NCI-H524 (cell line): ENCODE measurements at regions not wholly inside any gene's neighbourhood (a gene's known extent, or its start where the extent isn't known, plus 50 kb on each side); places are given as distances from the start of the nearest gene placed in this dataset.
"Not testable (repeated sequence)": the region's sequence is repeated elsewhere in the genome, so short reads cannot be mapped to it uniquely, and the experiment has no call there.

Source experiments
- DNase-seq, 2 experiments: peaks; one replicate each; lab custom pipeline; 2025; lab: John Stamatoyannopoulos, UW

GRCh38 chr9:63812822-63813221 is 1472.2 kb downstream of the FOXD4L5 start:
- DNase-seq: not testable (repeated sequence)

DNA sequence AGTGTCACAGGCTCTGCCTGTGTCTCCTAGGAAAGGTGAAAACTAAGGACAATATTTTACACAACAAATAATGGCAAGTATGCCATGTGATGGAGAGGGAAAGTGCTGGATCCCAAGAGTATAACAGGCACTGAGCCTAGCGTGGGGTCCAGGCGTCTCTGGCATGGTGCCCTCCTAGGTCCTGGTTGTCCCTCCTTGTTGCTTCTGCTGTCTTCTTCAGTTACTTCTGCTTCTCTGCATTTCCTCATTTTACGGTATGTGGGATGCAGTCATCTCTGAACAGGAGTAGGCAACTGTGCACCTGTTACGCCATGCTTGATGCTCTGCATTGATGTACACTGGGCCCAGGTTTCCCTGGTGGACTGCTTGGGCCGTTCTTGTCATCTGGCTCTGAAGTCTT is 1480.8 kb downstream of the FOXD4L5 start:
- DNase-seq: not testable (repeated sequence)

DNA sequence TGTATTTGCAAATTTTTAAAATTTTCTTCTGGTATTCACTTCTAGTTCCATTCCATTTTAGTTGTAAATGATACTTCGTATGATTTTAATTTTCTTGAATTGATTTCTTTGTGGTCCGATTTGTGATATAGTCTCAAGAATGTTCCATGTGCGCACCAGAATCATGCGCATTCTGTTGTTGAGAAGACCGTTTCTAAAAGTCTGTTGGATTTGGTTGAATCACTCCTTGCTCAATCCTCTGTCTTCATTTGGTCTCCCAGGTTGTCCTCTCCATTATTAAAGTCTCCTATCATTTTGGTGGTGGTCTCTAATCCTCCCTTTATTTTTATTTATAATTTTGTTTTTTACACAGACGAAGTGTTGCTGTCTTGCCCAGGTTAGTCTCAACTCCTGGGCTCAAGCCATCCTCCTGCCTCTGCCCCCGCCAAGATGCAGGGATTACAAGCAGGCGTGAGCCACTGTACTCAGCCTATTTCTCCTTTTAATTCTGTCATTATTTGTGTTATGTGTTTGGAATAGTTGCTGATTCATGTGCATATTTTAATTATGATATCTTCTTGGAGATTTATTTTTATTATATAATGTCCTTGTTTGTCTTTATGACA is 1490.8 kb downstream of the FOXD4L5 start:
- DNase-seq: not testable (repeated sequence)

GRCh38 chr9:63787454-63787853 is 1497.6 kb downstream of the FOXD4L5 start:
- not testable (repeated sequence) for DNase-seq

DNA sequence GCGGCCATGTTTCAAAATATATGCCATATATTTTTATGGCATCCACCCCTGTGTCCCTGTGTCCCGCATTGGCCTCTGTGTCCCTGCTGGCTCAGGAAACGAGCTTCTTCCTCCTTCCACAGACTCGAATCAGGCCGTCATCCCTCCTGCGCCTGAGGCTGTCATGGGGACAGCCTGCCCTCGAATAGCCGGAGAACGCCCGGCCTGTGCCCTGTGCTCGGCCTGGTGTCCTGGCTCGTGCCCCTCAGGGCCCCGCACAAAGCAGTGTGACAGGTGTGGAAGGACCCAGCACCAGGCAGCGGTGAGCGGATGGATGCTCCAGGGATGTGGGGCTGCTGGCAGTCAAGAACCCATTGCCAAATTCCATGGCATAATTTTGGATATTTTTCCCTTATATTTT is 1500.0 kb downstream of the FOXD4L5 start:
- DNase-seq: not testable (repeated sequence)

DNA sequence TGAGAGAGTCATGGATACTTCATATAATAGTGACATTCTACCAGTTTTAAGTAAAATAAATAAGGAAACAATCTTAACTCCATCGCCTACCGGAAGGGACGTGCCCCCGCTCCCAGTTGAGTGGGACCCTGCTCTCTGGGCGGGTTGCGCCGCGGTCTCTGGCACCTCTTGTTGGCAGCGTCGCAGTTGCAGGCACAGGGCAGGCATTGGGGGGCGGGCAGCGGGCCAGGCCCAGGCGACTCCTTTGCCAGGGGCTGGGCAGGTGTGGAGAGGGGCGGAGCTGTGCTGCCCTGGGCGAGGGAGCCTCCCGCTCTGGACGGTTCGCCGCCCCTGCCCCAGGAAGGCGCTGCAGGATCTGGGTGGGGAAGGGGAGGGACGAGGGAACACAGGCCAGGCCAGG is 1500.6 kb downstream of the FOXD4L5 start:
- DNase-seq: not testable (repeated sequence)

DNA sequence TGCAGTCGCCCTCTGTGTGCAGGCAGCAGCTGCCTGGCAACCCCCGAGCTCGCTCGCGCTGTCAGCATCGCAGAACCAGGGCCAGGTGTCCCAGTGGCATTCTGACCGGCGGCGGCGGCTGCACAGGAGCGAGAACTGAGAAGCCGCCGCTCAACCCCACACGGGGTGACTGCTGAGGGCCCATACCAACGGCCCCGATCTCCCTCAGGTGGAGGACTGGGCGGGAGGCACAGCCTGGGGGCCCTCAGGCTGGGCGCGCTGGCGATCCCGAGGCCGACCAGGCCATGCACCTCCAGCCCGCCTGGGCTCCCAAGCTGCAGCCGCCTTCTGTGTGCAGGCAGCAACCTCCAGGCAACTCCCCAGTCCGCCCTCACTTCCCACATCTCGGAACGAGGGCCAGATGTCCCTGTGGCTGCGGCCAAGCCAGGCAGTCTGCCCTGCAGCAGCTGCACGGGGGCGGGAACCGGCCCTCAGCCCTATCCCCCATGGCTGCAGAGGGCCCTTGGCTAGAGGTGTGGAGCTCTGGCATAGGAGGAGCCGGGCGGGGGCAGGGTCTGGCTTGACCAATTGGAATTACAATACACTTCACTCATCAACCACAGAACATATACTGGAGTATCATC is 1503.1 kb downstream of the FOXD4L5 start:
- not testable (repeated sequence) for DNase-seq

GRCh38 chr9:63781390-63781789 is 1503.6 kb downstream of the FOXD4L5 start:
- not testable (repeated sequence) for DNase-seq

GRCh38 chr9:63776220-63776619 is 1508.8 kb downstream of the FOXD4L5 start:
- not testable (repeated sequence) for DNase-seq

GRCh38 chr9:63775092-63775426 is 1510.0 kb downstream of the FOXD4L5 start:
- not testable (repeated sequence) for DNase-seq

DNA sequence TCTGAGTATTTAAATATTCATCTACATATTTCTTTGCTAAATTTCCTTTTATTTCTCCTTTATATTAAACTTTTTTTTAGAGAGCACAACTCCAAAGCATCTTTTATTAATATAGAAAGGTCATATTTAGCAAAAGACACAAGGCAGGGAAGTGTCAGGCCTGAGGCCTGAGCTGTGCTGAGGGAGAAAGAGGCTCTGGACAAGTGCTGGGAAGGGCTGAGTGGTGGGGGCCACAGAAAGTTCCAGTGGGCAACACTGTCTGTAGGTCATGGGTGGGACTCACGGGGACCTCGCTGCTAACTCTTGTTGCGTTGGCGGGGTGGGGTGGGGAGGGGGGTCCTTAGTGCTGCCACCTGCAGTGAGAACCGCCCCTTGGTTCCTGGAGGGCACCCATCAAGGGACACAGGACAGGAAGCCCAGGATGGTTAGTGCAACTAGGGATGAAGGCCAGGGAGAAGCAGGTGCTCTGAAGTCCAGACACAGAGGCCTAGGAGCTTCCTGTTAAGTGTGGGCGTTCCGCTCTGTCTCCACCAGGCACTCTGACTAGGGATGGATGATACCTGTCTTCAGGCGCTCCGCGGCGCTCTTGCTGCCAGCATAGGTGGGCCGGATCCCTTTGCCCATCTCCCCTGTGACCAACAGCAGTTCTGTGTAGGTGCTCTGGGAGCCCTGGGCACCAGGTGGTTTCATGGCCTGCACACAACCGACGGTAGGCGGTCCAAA is 1510.5 kb downstream of the FOXD4L5 start:
- not testable (repeated sequence) for DNase-seq

GRCh38 chr9:63762230-63762629 is 1522.8 kb downstream of the FOXD4L5 start:
- DNase-seq: not testable (repeated sequence)

- DNase-seq: not testable (repeated sequence)
Measured at GRCh38 chr9:63729021-63729420, 1556.0 kb downstream of the FOXD4L5 start.

- DNase-seq: no peak
Measured at GRCh38 chr9:63728287-63728686, 1556.7 kb downstream of the FOXD4L5 start.

GRCh38 chr9:63708285-63708684 is 1576.7 kb downstream of the FOXD4L5 start:
- not testable (repeated sequence) for DNase-seq

DNA sequence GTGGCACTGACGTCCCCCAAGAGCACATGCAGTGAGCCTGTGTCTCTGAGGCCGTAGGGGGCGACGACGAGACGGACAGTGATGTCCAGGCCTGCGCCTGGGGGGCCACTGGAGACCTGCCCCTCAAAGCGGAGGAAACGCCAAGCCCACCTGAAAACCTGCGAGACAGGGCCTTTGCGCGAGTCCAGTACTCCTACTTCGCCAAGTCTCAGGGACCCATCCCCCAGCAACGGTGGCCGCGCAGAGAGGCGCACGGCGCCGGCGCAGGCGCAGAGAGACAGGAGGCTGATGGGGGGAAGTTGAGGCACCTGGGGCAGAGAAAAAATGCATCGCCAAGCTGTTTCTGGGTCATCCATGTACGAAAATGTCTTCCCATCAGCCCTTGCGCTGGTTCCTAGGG is 1580.6 kb downstream of the FOXD4L5 start:
- not testable (repeated sequence) for DNase-seq

DNA sequence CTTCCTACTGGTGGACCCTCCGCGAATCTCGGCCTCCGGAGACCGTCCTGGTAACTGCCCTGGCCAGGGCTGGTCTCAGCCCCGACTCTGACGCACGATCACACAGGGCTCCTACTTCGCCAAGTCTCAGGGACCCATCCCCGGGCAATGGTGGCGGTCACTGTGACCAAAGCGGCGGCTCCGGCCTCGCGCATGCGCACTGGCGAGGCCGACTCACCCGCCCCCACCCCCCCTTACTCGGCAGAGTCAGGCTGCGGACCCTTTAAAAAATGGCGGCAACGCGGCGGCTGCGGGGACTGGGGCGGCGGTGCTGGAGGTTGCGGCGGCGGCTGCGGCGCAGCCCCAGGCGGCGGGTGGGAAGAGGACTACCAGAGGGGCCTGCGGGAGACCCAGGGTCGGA is 1581.3 kb downstream of the FOXD4L5 start:
- DNase-seq: peak; percentile 13 to 26

DNA sequence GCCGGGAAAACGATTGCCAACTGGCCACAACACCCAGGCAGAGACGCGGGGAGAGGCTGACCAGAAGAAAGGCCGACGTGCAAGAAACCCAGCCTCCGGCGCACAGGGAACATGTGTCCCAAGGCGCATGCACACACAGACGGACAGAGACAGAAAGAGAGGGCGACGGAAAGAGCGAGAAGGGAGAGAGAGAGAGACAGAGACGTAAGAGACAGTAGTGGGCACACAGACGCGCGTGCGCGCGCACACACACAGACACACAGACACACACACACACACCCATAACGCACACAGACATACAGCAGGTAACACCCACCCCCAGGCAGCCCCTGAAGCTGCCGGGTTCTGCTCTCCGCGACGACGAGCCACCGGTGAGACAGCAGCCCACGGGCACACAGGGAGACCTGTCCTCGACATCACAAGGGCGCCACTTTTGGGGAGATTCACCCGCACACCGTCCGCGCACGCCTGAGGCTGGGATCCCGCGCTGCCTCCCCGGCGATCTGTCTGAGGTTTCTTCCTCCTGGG is 1581.8 kb downstream of the FOXD4L5 start:
- peak in 1 of 2 experiments; percentile 6 for DNase-seq
